Suprapubic skin (tissue), 4 donors: ENCODE measurements at regions not wholly inside any gene's neighbourhood (a gene's known extent, or its start where the extent isn't known, plus 50 kb on each side); places are given as distances from the start of the nearest gene placed in this dataset.
"Not testable (repeated sequence)": the region's sequence is repeated elsewhere in the genome, so short reads cannot be mapped to it uniquely, and the experiment has no call there.

ENCODE experiments used
- CTCF ChIP-seq, 2 donors: fragments of 200-600 bp in 1 of 2; fragments of 450-650 bp in 1 of 2; sonication (generic) in 1 of 2; IDR thresholded peaks; one replicate each; pipeline ENCODE4 v1.5.1; 2016 to 2019; ENCODE audit warnings: antibody characterized with exemption in 2 of 2, mild to moderate bottlenecking in 1 of 2, moderate library complexity in 1 of 2
- EP300 ChIP-seq: sonication (generic); formaldehyde crosslinking; IDR thresholded peaks from one replicate; pipeline ENCODE4 v1.6.1; 2017; ENCODE audit warnings: antibody characterized with exemption
- POLR2A ChIP-seq, 2 donors: fragments of 450-650 bp; IDR thresholded peaks; one replicate each; pipeline ENCODE4 v1.6.1; 2017; ENCODE audit warnings: antibody characterized with exemption in 2 of 2, mild to moderate bottlenecking in 2 of 2, moderate library complexity in 2 of 2
- POLR2AphosphoS5 ChIP-seq, 3 donors: sonication (generic); formaldehyde crosslinking; IDR thresholded peaks; one replicate each; pipeline ENCODE4 v1.6.1; 2017; ENCODE audit warnings: antibody characterized with exemption in 3 of 3

GRCh38 chr3:64780923-64781322 is 93.1 kb upstream of the ADAMTS9 start:
- not testable (repeated sequence) for TF ChIP-seq POLR2AphosphoS5 (IDR thresholded peaks at IDR 0.05); CTCF (IDR thresholded peaks at IDR 0.05); POLR2A (IDR thresholded peaks at IDR 0.05); EP300
